UCSD-AML1 (cell line): ENCODE measurements at regions not wholly inside any gene's neighbourhood (a gene's known extent, or its start where the extent isn't known, plus 50 kb on each side); places are given as distances from the start of the nearest gene placed in this dataset.
"Not testable (repeated sequence)": the region's sequence is repeated elsewhere in the genome, so short reads cannot be mapped to it uniquely, and the experiment has no call there.

ENCODE experiments used
- DNase-seq: peaks from one replicate; lab custom pipeline; 2025; ENCODE audit not compliant: unreplicated experiment; lab: John Stamatoyannopoulos, UW

- DNase-seq, result no peak
Measured at GRCh38 chr11:91536366-91536765, 688.3 kb upstream of the FAT3 start.

- DNase-seq, result no peak
Measured at GRCh38 chr11:91528965-91529364, 695.7 kb upstream of the FAT3 start.

- no peak for DNase-seq
Measured at GRCh38 chr11:91527380-91528030, 697.1 kb upstream of the FAT3 start.

GRCh38 chr11:91513734-91514133 lies 710.9 kb upstream of the FAT3 start:
- no peak for DNase-seq

GRCh38 chr11:91497847-91498246 lies 726.8 kb upstream of the FAT3 start:
- DNase-seq, result no peak

GRCh38 chr11:91495837-91496236 lies 728.8 kb upstream of the FAT3 start:
- no peak for DNase-seq

GRCh38 chr11:91489989-91490388 lies 734.6 kb upstream of the FAT3 start:
- DNase-seq, result no peak

- not testable (repeated sequence) for DNase-seq
Measured at GRCh38 chr11:91483956-91484355, 740.7 kb upstream of the FAT3 start.

GRCh38 chr11:91481875-91482274 lies 742.7 kb upstream of the FAT3 start:
- DNase-seq, result not testable (repeated sequence)

GRCh38 chr11:91470656-91471055 lies 754.0 kb upstream of the FAT3 start:
- no peak for DNase-seq

GRCh38 chr11:91459840-91460239 lies 764.8 kb upstream of the FAT3 start:
- DNase-seq, result no peak

GRCh38 chr11:91446267-91446666 lies 778.4 kb upstream of the FAT3 start:
- no peak for DNase-seq

GRCh38 chr11:91435694-91436395 lies 788.8 kb upstream of the FAT3 start:
- DNase-seq, result no peak

GRCh38 chr11:91433284-91434010 lies 791.2 kb upstream of the FAT3 start:
- no peak for DNase-seq

GRCh38 chr11:91421641-91422040 lies 803.0 kb upstream of the FAT3 start:
- DNase-seq, result no peak

GRCh38 chr11:91407842-91408241 lies 816.8 kb upstream of the FAT3 start:
- DNase-seq, result no peak

GRCh38 chr11:91406009-91406408 lies 818.6 kb upstream of the FAT3 start:
- no peak for DNase-seq

- no peak for DNase-seq
Measured at GRCh38 chr11:91404344-91404743, 820.3 kb upstream of the FAT3 start.

- no peak for DNase-seq
Measured at GRCh38 chr11:91397134-91397468, 827.5 kb upstream of the FAT3 start.

GRCh38 chr11:91396236-91397133 lies 828.1 kb upstream of the FAT3 start:
- no peak for DNase-seq

GRCh38 chr11:91394727-91395414 lies 829.7 kb upstream of the FAT3 start:
- no peak for DNase-seq
